ENCODE measurements at regions not wholly inside any gene's neighbourhood (a gene's known extent, or its start where the extent isn't known, plus 50 kb on each side); places are given as distances from the start of the nearest gene placed in this dataset.
A peak's percentile ranks its signal among the peaks of the same experiment; 100 is the strongest.

DNA sequence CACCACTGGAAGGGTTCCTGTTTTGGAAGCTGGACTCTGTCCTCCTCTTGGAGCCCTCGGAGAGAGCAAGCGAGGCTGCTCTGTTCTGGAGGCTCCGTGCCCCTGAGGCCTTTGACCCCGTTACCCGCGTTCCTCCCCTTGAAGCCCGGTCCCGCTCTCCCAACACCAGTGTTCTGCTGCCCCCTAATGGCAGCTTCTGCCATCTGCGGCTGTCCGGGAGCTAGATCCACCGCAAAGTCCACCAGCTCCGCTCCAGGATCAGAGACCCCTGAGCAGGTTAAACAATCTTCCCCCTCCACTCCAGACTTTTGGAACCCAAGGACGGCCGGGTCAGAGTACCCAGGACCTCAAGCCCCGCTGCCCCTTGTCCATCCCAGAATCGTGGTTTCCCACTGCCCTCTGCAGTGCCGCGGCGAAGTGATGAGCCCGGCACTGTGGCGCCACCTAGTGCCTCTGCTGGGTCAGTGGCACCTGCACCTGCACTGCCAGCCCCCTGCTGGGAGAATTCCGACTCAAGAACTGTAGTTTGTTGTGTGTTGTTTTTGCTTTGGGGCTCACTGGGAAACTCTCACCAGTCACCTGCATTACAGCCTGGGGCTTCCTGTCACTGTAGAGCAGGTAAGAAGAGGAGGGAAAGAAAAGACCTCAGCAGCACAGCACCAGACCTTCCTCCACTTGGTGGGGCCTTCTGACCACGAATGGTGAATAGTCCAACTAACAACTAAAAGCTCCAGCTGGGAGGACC, 63.5 kb upstream of the NFASC start (continued):
- TF ChIP-seq MIXL1 (CRISPR knock-in tag; IDR thresholded peaks at IDR 0.05), result 0 out of 2 replicates have a peak, but pooled peaks have one; percentile 56
- TF ChIP-seq, protein P1, sequence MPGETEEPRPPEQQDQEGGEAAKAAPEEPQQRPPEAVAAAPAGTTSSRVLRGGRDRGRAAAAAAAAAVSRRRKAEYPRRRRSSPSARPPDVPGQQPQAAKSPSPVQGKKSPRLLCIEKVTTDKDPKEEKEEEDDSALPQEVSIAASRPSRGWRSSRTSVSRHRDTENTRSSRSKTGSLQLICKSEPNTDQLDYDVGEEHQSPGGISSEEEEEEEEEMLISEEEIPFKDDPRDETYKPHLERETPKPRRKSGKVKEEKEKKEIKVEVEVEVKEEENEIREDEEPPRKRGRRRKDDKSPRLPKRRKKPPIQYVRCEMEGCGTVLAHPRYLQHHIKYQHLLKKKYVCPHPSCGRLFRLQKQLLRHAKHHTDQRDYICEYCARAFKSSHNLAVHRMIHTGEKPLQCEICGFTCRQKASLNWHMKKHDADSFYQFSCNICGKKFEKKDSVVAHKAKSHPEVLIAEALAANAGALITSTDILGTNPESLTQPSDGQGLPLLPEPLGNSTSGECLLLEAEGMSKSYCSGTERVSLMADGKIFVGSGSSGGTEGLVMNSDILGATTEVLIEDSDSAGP (CRISPR knock-in tag; IDR thresholded peaks at IDR 0.05; ENCODE audit: borderline replicate concordance), result peak; percentile 77; the same call in 1 of the 2 replicates
- no peak for TF ChIP-seq HOXA7 (CRISPR knock-in tag; IDR thresholded peaks at IDR 0.05)
- 0 out of 2 replicates have a peak, but pooled peaks have one; percentile 46 for TF ChIP-seq ZNF543 (CRISPR knock-in tag; IDR thresholded peaks at IDR 0.05)
- 0 out of 2 replicates have a peak, but pooled peaks have one; percentile 44 for TF ChIP-seq PRMT3 (CRISPR knock-in tag; IDR thresholded peaks at IDR 0.05; ENCODE audit: borderline replicate concordance, low read depth)
- no peak for TF ChIP-seq EHMT2 (IDR thresholded peaks at IDR 0.05; ENCODE audit: borderline replicate concordance, low read depth, low read length)
- TF ChIP-seq, protein P2, sequence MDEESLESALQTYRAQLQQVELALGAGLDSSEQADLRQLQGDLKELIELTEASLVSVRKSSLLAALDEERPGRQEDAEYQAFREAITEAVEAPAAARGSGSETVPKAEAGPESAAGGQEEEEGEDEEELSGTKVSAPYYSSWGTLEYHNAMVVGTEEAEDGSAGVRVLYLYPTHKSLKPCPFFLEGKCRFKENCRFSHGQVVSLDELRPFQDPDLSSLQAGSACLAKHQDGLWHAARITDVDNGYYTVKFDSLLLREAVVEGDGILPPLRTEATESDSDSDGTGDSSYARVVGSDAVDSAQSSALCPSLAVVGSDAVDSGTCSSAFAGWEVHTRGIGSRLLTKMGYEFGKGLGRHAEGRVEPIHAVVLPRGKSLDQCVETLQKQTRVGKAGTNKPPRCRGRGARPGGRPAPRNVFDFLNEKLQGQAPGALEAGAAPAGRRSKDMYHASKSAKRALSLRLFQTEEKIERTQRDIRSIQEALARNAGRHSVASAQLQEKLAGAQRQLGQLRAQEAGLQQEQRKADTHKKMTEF (CRISPR knock-in tag; IDR thresholded peaks at IDR 0.05), result peak; percentile 45
- peak; percentile 59 for TF ChIP-seq NR2C2 (CRISPR knock-in tag; IDR thresholded peaks at IDR 0.05; ENCODE audit: borderline replicate concordance)
- TF ChIP-seq, protein P3, sequence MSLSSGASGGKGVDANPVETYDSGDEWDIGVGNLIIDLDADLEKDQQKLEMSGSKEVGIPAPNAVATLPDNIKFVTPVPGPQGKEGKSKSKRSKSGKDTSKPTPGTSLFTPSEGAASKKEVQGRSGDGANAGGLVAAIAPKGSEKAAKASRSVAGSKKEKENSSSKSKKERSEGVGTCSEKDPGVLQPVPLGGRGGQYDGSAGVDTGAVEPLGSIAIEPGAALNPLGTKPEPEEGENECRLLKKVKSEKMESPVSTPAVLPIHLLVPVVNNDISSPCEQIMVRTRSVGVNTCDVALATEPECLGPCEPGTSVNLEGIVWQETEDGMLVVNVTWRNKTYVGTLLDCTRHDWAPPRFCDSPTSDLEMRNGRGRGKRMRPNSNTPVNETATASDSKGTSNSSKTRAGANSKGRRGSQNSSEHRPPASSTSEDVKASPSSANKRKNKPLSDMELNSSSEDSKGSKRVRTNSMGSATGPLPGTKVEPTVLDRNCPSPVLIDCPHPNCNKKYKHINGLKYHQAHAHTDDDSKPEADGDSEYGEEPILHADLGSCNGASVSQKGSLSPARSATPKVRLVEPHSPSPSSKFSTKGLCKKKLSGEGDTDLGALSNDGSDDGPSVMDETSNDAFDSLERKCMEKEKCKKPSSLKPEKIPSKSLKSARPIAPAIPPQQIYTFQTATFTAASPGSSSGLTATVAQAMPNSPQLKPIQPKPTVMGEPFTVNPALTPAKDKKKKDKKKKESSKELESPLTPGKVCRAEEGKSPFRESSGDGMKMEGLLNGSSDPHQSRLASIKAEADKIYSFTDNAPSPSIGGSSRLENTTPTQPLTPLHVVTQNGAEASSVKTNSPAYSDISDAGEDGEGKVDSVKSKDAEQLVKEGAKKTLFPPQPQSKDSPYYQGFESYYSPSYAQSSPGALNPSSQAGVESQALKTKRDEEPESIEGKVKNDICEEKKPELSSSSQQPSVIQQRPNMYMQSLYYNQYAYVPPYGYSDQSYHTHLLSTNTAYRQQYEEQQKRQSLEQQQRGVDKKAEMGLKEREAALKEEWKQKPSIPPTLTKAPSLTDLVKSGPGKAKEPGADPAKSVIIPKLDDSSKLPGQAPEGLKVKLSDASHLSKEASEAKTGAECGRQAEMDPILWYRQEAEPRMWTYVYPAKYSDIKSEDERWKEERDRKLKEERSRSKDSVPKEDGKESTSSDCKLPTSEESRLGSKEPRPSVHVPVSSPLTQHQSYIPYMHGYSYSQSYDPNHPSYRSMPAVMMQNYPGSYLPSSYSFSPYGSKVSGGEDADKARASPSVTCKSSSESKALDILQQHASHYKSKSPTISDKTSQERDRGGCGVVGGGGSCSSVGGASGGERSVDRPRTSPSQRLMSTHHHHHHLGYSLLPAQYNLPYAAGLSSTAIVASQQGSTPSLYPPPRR (CRISPR knock-in tag; IDR thresholded peaks at IDR 0.05; ENCODE audit: borderline replicate concordance), result no peak
- 0 out of 2 replicates have a peak, but pooled peaks have one; percentile 19 for TF ChIP-seq ZSCAN25 (CRISPR knock-in tag; IDR thresholded peaks at IDR 0.05)
- 0 out of 2 replicates have a peak, but pooled peaks have one; percentile 55 for TF ChIP-seq ZNF547 (CRISPR knock-in tag; IDR thresholded peaks at IDR 0.05)
- peak; percentile 40 for TF ChIP-seq CBX1 (IDR thresholded peaks at IDR 0.05; ENCODE audit: low read depth)
- TF ChIP-seq ZMYM4 (CRISPR knock-in tag; IDR thresholded peaks at IDR 0.05), result peak; percentile 47; the same call in 1 of the 2 replicates
- TF ChIP-seq NR1H2 (CRISPR knock-in tag; IDR thresholded peaks at IDR 0.05; ENCODE audit: borderline replicate concordance, low read depth), result no peak
- TF ChIP-seq SNRNP70 (IDR thresholded peaks at IDR 0.05; ENCODE audit: low read depth, low read length), result no peak
- TF ChIP-seq DNMT1 (CRISPR knock-in tag; IDR thresholded peaks at IDR 0.05), result no peak
- no peak for TF ChIP-seq ELF1 (CRISPR knock-in tag; IDR thresholded peaks at IDR 0.05)
- TF ChIP-seq XRCC5 (optimal IDR thresholded peaks at IDR 0.05; ENCODE audit: low read length), result peak; percentile 99
- TF ChIP-seq ZNF891 (CRISPR knock-in tag; IDR thresholded peaks at IDR 0.05), result peak; percentile 78
- TF ChIP-seq ZNF652 (CRISPR knock-in tag; IDR thresholded peaks at IDR 0.05; ENCODE audit: borderline replicate concordance, low read depth), result no peak
- no peak for TF ChIP-seq RFX5 (IDR thresholded peaks at IDR 0.05; ENCODE audit: low read depth, low read length)
- TF ChIP-seq, protein P4, sequence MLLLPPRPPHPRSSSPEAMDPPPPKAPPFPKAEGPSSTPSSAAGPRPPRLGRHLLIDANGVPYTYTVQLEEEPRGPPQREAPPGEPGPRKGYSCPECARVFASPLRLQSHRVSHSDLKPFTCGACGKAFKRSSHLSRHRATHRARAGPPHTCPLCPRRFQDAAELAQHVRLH (CRISPR knock-in tag; IDR thresholded peaks at IDR 0.05; ENCODE audit: borderline replicate concordance, low read depth), result 0 out of 2 replicates have a peak, but pooled peaks have one; percentile 50
